PC-9 (cell line): ENCODE measurements at regions not wholly inside any gene's neighbourhood (a gene's known extent, or its start where the extent isn't known, plus 50 kb on each side); places are given as distances from the start of the nearest gene placed in this dataset.

Experiments
- BruUV-seq: library from RNA; stranded (reverse); fragments of 400-500 nt; replicated peaks from 2 replicates; lab custom pipeline; 2021; lab: Mats Ljungman, UMichigan
- CTCF ChIA-PET: fragments of 300-600 bp; sonication (Branson Sonifier 250); formaldehyde crosslinking; loops from one replicate; lab custom pipeline; 2022; ENCODE audit warnings: antibody characterized with exemption; lab: Charles Lee
- POLR2A ChIA-PET: fragments of 300-600 bp; sonication (Branson Sonifier 250); formaldehyde crosslinking; loops from one replicate; lab custom pipeline; 2022; ENCODE audit warnings: antibody characterized with exemption; ENCODE audit not compliant: unreplicated experiment; lab: Charles Lee
- DNase-seq, 2 experiments: peaks; one replicate each; pipeline versions ENCODE4 v3.0.0 to v3.0.0-alpha.2; 2015 to 2022; ENCODE audit warnings: mixed read lengths in 1 of 2
- H2AFZ ChIP-seq: fragments of 200-600 bp; sonication (generic); 2 replicates; pipeline ENCODE4 v1.8.1; 2017; ENCODE audit warnings: antibody characterized with exemption
- H3F3A ChIP-seq: fragments of 200-600 bp; sonication (generic); 2 replicates; pipeline ENCODE4 v1.8.1; 2017; ENCODE audit warnings: antibody characterized with exemption, mild to moderate bottlenecking, low read depth; ENCODE audit not compliant: insufficient read depth
- H3K27ac ChIP-seq: fragments of 200-600 bp; sonication (generic); 2 replicates; pipeline ENCODE4 v1.6.1; 2016; ENCODE audit warnings: mixed run types
- H3K27me3 ChIP-seq: fragments of 200-600 bp; sonication (generic); 2 replicates; pipeline ENCODE4 v1.6.1; 2016; ENCODE audit warnings: low read depth, mixed run types; ENCODE audit not compliant: insufficient read depth
- H3K36me3 ChIP-seq: fragments of 200-600 bp; sonication (generic); 2 replicates; pipeline ENCODE4 v1.6.1; 2016; ENCODE audit warnings: low read depth, mixed run types
- H3K4me1 ChIP-seq: fragments of 200-600 bp; sonication (generic); replicated peaks from 2 replicates; pipeline ENCODE4 v1.6.1; 2016; ENCODE audit warnings: mixed run types; ENCODE audit not compliant: insufficient read depth
- H3K4me2 ChIP-seq: fragments of 200-600 bp; sonication (generic); 2 replicates; pipeline ENCODE4 v1.6.1; 2017; ENCODE audit warnings: mixed run types
- H3K4me3 ChIP-seq: fragments of 200-600 bp; sonication (generic); 2 replicates; pipeline ENCODE4 v1.6.1; 2016; ENCODE audit warnings: mixed run types
- H3K79me2 ChIP-seq: fragments of 200-600 bp; sonication (generic); 2 replicates; pipeline ENCODE4 v1.6.1; 2017; ENCODE audit warnings: low read depth, mixed run types
- H3K9me2 ChIP-seq: fragments of 200-600 bp; sonication (generic); 2 replicates; pipeline ENCODE4 v1.8.1; 2017; ENCODE audit warnings: mild to moderate bottlenecking; ENCODE audit not compliant: insufficient read depth
- H3K9me3 ChIP-seq: fragments of 200-600 bp; sonication (generic); 2 replicates; pipeline ENCODE4 v1.8.1; 2016; ENCODE audit warnings: low read depth; ENCODE audit not compliant: insufficient read depth
- H4K20me1 ChIP-seq: fragments of 200-600 bp; sonication (generic); 2 replicates; pipeline ENCODE4 v1.8.1; 2017; ENCODE audit not compliant: insufficient read depth
- EZH2 ChIP-seq: fragments of 200-600 bp; sonication (generic); IDR thresholded peaks from 2 replicates; pipeline ENCODE4 v1.8.0; 2017; ENCODE audit warnings: antibody characterized with exemption, low read depth
- intact Hi-C: fragments of 100-400 bp; cut with micrococcal nuclease; formaldehyde crosslinking; loops from one replicate; pipeline ENCODE4 v1.10.0; 2022; ENCODE audit not compliant: unreplicated experiment
- TF ChIP-seq, protein P1 (sequence below): fragments of 200-600 bp; sonication (generic); conservative IDR thresholded peaks from 2 replicates; pipeline ENCODE4 v1.6.1; 2017; ENCODE audit warnings: mixed run types, antibody characterized with exemption, mild to moderate bottlenecking, moderate library complexity

DNA sequence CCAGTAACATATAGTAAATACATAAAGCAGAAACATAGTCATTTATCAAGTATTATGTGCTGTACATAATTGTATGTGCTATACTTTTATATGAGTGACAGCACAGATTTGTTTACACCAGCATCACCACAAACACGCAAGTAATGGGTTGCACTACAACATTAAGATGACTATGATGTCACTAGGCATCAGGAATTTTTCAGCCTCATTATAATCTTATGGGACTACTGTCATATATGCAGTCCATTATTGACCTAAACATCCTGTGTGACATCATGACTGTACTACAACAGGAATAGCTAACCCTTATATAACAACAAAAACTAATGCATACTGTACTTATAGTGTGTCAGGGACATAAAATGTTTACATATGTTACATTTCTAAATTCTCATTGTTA, 50.2 kb upstream of the IZUMO1R start:
- no TSS peak for BruUV-seq
- Histone ChIP-seq H3K9me2 (no peaks in the 10 kb centered on the region), H3F3A (no peaks in the 10 kb centered on the region), H3K4me2 (no peak overlapping the region), H4K20me1 (no peaks in the 10 kb centered on the region), H3K4me1 (no peaks in the 10 kb centered on the region), H3K27ac (no peak overlapping the region), H3K4me3 (no peak overlapping the region), H3K79me2 (no peaks in the 10 kb centered on the region), H3K27me3 (no peaks in the 10 kb centered on the region), H2AFZ (no peak overlapping the region), H3K9me3 (no peaks in the 10 kb centered on the region), H3K36me3 (no peaks in the 10 kb centered on the region)
- CTCF ChIA-PET = no interaction called here
- TF ChIP-seq, protein P1, sequence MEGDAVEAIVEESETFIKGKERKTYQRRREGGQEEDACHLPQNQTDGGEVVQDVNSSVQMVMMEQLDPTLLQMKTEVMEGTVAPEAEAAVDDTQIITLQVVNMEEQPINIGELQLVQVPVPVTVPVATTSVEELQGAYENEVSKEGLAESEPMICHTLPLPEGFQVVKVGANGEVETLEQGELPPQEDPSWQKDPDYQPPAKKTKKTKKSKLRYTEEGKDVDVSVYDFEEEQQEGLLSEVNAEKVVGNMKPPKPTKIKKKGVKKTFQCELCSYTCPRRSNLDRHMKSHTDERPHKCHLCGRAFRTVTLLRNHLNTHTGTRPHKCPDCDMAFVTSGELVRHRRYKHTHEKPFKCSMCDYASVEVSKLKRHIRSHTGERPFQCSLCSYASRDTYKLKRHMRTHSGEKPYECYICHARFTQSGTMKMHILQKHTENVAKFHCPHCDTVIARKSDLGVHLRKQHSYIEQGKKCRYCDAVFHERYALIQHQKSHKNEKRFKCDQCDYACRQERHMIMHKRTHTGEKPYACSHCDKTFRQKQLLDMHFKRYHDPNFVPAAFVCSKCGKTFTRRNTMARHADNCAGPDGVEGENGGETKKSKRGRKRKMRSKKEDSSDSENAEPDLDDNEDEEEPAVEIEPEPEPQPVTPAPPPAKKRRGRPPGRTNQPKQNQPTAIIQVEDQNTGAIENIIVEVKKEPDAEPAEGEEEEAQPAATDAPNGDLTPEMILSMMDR = no peak
- no peak for TF ChIP-seq EZH2
- intact Hi-C loops = no loop called here
- POLR2A ChIA-PET = no interaction called here
- DNase-seq = no peak
